Activated gamma-delta T cell treated with Interleukin-2 at 50 U/mL for 16 hours (primary cell): ENCODE measurements at regions not wholly inside any gene's neighbourhood (a gene's known extent, or its start where the extent isn't known, plus 50 kb on each side); places are given as distances from the start of the nearest gene placed in this dataset.

Experiments
- DNase-seq: peaks from one replicate; pipeline ENCODE4 v3.0.0-alpha.2; 2020

DNA sequence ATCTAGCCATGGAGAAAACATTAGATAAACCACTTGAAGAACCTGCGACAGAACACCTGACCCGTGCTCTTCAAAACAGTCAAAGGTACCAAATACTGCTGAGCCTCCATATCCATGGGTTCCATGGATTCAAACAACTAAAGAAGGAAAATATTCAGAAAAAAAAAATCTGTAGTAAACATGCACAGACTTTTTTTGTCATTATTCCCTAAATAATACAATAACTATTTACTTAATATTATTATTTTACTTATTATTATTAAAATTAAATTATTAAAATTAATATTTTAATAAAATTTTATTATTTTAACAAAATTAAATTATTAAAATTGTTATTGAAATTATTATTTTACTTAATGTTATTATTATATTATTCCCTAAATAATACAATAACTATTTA lies 101.0 kb upstream of the PDE1C start:
- DNase-seq, result no peak

DNA sequence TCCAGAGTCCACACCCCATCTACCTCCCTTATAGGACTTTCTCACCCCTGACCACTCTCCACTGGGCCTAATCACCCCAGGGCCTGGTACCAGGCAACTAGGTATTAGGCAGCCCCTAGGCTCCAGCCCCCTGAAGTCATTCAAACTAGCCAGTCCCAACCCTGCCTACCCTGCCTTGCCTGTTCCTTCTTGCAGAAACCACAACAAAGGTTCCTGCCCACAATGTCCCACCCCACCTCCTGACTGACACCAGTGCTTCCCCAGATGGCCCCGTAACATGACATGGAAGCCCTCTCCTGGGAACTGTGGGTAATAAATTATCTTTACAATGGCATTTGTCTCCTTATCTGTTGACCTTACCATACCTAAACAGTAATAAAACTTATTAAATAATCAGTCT lies 100.6 kb upstream of the PDE1C start:
- DNase-seq, result no peak

DNA sequence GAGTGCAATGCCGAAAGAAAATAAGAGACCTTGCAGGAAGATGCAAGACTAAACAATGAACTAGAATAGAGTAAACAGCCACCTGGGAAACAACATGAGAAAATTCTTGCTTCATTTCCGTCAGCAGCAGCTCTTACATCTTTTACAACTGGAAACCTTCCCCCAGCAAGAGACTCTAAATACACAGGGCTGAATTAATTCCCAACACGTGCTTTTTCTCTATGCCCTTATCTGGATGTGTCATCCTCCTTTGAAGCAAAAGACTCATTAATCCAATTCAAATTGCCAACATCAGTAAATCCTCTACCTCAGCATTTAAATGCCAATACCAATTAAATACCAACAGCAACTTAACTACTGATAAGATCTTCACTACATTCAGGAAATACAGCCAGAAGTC lies 99.0 kb upstream of the PDE1C start:
- no peak for DNase-seq

DNA sequence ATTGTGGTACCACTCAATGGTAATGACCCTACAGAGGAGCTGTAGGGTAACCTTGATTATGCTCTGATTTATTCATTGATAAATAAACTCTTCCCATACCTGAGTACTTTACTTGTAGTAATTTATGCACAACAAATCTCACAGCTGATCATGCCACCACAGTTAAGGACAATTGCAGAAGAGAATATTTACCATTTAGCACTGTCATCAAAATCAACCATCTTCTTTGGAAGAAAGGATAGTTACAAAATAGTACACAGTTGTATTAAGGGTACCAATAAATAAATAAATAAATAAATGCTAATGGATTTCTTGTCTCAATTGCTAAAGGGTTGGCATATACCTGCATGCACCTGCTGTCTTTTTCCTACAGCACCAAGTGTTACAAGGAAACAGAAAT lies 97.6 kb upstream of the PDE1C start:
- DNase-seq, result no peak

DNA sequence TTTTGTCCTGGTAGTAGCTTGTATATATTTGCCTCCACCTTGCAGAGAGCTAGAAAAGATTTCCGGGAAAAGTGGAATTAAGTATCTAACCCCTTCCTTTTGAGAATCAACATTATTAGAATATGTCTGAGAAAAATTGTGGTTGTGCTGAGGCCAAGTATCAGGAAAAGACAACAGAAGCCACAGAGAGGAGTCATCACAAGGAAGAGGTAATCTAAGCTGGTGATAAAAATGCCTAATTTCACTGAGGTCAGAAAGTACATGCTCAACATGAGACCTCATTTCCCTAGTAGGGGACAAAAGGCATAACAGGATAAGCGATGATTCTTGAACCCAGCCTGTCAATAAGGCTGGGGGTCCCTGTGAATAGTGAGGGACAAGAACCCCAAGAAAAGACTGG lies 97.0 kb upstream of the PDE1C start:
- DNase-seq, result no peak

DNA sequence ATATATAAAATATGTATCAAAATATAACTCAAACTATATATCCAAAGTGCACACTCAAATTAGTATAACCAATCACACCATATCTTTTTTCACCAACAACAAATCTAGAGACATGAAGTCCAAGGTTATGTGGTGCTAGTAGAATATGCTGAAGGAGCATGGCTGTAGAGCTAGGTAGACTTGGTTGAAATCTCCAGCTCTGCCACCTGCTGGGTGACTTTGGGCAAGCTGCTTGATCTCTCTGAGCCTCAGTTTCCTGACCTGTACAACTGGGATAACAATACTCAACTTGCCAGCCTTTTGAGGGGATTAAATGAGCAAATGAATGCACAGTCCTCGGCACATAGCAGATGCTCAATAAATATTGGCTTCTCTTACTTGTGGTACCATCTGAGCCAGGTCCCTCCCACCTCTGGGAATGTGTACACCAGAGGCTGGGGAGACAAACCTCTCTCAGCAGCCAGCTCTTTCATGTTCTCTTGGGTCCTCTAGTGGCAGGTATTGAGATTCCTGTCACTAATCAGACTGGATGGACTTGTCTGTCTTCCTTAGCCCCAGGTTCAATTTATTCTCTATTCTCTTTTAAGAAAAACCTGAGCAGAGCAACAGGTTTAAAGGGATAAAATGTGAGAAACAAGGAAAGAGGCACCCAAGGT lies 94.3 kb upstream of the PDE1C start:
- no peak for DNase-seq

DNA sequence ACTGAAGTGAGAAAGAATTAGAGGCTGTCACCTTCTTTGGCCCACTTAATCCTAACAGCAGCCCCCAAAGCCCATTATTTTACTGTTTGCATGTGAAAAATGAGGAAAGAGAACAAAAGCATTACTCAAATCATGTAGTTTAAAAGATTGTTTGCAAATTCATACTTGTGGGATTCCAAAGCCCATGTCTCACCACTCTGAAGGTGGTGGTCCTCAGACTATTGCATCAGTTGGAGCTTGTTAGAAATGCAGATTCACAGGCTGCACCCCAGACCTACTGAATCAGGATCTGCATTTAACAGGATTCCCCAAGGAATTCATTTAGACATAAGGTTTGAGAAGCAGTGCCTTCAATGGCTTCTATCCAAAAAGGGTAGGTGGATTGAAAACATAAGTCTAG lies 93.7 kb upstream of the PDE1C start:
- no peak for DNase-seq

DNA sequence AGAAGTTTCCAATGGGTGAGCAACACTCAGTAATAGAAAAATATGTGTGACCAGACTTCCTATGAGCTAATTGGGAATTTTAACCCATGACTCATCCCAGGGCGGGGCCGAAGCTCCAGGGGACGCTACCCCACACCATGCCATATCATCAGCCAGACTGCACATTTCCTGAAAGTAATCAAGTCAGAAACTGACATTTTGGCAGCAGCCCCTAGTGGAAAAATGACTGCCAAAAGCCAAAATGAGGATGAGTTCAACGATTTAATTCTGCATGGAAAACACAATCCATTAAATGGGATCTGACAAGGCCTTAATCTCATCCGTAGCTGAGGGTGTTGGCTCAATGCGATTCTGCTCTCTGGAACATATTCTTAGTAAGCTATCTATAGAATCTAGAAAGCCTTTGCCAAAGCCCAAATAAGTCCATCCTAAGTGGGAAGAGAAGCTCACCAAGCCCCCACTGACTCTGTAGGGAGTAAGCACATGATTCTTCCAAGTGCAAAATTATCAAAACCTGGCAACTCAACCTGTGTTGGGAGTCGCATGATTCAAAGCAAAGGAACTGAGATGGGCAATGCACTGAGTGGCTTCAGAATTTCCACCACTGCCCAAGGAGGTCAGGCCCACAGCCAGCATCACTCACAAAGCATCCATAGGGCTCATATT lies 93.1 kb upstream of the PDE1C start:
- no peak for DNase-seq

DNA sequence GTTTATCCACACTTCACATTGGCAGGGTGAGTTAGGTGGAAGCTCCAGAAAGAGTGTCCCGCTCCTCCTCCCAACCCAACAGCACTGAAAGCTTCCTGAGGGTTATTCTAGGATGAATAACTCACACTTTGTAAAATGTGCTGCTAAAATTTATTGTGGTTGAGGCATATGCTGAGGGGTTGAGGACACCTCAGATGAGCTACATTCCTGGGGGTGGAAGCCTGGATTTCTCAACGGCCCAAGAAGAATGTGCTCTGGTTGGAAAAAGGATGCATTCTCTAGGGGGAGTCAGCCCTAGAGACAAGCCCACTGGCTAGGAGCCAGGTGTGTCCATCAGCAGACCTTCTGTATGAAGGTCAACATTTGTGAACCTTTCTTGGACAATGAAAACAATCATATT lies 91.5 kb upstream of the PDE1C start:
- no peak for DNase-seq

DNA sequence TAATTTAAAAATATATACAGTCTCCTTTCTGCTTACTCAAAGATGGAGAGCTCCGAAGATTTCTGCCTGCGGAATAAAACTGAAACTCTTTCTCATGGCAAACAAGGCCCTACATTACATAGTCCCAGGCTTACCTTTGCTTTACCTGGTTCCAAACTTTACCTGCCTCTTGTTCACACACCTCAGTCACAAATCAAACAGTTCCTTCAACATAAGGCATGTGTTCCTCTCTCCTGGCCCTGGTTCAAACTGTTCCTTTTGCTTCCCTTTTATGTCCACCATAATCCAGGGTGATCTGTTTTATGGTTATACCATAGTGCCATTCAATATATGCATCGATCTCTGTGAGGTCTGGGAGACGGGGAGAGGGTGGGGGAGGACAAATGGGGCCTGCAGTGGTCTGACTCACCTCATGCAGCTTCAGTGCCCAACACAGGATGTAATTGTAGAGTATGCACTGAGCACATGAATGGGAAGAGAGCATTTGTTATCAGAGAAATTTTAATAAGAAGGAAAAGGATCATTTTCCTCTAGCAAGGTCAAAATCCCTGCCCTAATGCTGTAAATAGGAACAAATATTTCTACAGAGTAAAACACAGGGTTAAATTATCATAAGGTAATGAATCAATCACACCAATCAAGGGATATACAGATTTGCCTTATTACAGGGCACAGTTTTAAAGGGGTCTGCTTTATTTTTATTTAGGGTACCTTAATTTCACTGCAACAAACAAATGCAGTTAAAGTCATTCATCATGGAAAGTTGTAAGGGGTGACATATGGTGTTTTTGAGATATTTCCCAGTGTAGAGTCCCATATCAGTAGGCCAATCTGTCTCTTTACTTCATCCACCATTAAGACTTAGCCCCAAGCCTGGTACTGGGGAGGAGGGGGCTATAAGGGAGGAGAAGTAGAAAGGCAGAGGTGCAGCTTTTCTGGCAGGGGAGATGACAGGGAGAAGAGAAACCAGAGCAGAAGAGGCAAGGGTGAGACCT lies 88.8 kb upstream of the PDE1C start:
- no peak for DNase-seq

DNA sequence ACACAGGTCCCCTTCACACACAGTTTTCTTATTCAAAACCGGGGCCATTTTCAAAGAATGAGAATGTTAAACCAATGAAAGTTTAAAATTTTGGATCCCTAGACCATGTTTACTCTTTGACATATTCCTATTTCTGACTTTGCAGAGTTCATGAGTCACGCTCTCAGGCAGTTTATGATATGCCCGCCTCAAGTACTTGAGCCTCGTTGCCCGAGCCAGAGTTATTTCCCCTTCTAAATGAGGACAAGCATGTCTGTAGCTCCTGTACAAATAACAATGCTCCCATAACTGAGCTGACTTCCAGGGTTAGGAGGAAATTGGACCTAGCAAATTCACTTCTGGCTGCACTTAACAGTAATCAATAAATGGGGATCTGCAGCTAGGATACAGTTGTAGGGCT lies 87.9 kb upstream of the PDE1C start:
- no peak for DNase-seq

DNA sequence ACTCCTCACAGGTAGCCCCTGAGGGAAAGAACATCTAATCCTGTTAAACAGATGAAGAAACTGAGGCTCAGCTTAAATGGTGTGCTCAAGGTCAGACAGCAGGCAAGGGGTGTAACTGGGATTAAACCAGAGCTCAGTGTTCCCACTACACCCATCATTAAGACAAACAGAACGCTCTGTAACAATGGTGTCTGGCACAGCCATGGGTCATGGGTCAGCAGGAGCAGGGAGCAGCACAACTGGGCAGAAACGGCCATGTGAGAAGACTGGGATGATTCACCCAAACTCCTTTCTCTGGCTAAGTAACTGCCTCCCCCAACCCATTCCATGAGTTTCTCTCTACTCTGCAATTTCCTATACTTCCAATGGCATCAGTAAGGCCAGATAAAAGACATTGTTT lies 85.5 kb upstream of the PDE1C start:
- DNase-seq, result no peak

DNA sequence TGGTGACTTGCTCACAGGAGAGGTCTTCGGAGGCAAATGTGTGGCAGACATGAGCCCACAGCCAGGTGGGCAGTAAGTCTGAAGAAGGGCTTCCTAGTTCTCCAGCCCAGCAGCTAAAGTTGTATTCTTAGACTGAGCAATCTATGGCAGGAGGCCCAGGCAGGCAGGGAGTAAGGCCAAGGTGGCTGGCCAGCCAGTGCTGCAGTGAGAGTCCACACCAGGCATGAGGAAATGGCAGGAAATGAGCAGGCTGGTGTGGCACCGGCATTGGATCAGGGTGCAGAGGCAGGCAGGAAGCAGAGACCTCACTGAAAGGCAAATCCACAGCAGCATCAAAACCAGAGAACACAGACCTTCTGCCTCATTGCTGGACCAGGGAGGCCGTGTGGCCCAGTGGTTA lies 84.6 kb upstream of the PDE1C start:
- no peak for DNase-seq

DNA sequence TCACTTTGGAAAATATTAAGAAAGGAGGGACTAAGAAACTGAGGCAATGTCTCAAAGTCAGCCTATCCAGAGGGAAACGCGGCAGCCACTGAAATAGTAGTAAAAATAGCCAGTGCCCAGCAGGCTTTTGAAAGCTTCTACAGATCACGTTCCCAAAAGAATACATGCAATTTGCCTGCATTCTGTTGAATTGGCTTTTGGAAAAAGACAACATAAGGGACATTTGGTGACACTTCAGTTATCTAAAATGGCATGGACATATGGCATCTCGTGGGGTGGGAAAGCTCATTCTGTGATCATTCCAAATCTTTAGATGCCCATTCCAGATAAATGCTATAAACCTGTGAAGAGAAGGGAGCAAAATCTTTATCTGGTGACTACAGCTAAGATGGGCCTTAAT lies 82.8 kb upstream of the PDE1C start:
- DNase-seq, result no peak

DNA sequence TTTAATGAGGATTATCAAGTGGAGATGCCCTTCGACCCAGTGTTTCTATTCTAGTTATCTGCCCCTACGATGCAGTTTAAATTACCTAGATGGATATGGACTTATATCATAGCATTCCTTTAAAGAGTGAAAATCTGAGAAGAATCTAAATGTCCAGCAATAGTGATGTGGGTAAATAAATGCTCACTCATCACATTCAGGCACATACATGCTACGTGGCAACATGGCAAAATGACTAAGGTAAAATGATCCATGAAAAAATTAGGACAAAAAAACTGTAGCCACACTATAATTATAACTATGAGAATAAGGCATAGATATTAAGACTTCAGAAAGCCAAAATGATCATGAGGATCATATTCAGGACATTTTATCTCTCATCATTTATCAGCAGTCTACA lies 82.4 kb upstream of the PDE1C start:
- no peak for DNase-seq

DNA sequence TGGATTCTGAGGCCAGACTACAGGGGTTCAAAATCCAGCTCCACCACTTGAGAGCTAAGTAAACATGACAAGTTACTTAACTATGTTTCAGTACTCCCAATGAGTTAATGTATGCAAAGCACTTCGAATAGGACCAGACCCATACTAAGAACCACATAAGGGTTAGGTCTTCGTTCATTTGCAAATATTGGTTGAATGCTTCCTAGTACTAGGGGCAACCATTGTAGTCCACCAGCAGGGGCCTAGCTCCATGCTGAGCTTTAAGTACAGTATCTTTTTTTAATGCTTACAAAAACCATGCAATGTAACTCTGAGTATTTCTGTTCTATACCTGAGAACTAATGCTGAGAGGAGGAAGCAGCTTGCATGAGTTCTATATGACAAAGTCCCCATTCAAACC lies 80.4 kb upstream of the PDE1C start:
- DNase-seq, result no peak

DNA sequence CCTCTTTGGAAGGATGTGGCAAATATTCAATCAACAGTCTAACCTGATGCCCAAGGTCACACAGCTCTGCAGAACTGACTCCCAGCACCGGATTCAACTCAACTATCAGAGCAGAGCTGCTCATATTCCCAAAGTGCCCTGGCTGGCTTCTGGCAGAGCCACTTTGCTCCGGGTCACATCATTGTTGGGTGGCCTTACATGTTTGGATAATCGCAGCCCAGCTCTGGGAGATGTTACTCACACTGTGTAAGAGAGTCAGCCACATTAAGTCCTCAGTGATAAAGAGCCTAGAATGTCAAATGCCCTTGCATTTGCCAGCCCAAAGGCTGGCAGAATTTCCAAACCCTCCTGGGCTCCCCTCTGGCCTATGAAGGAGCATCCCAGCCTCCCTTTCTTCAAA lies 79.8 kb upstream of the PDE1C start:
- DNase-seq, result no peak

DNA sequence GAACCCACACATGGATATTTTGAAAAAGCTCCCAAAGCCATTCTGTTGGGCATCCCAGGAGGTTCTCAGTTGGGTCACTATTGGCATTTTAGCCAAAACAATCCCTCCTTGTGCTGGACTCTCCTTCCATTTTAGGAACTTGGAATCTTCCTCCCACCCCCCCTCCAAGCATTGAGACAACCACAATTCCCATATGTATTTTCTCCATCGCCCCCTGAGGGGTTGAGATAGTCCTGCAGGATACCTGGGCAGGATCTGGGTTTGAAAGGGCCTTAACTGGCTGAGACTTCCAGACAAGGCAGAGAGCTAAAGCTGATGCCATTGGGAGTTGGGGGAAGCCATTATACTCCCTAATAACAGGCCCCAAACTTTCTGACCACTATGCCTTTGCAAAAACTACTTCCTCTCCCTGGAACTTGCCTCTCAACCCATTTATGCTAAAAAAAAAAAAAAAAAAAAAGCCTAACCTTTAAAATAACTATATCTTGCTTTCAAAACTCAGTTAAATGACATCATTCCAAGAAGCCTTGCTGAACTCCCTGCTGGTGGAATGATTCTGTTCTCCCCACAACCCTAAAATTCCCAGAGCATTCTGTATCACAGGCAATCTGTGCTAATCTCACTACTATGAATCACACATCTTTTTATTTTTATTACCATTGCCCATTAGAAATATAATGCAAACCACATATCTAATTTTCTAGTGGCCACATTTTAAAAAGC lies 77.5 kb upstream of the PDE1C start:
- DNase-seq, result no peak

DNA sequence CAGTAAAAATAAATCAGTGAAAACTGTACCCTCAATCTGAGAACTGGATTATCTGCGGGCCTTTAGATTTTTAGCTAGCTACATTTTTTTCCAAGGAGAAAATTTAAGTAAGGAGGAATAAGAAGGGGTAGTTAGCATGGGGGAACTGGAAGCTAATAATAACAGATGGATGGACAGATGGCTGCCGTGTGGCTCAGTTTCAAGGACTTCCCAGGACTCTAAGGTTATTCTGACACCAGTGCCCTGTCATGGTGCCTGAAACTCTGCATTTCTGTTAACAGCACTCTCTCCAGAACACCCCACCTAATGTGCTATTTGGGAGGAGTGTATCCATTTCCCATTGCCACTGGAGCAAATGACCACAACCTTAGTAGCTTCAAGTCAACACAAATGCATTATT lies 75.7 kb upstream of the PDE1C start:
- no peak for DNase-seq

DNA sequence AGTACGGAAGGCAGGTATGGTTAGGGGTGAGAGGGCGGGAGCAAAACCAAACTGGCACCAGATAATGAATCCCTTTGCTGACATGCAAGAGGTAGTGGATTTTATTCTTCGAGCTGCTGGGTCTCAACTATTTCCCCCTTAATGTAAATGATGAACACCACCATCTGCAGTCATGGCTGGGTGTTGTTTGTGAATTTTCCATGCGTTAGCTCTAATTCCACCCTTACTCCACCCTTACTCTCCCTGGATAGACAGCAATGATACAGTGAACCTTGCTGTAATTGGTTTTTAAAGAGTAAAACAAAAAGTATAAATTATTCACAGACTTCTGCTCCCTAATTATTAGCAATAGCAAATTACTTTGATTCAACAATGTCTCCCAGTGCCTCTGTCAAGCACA lies 74.5 kb upstream of the PDE1C start:
- DNase-seq, result no peak

DNA sequence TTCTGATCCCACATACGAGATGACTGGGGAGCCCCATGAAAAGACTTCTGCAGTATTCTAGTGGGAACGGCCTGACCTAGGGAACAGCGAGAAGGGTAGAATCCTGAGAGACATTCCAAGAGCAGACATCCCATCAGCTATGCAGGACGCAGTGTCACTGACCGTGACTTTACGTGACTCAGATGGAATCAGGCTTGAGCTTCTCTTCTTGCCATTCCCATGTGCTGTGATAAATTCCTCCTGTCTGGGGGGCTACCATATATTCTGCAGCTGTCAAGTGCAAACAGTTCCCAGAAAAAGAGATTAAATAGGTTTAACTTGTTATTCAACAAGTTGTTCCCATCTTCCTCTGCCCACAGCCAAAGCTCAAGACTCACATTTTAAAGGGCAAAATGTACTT lies 73.1 kb upstream of the PDE1C start:
- no peak for DNase-seq

DNA sequence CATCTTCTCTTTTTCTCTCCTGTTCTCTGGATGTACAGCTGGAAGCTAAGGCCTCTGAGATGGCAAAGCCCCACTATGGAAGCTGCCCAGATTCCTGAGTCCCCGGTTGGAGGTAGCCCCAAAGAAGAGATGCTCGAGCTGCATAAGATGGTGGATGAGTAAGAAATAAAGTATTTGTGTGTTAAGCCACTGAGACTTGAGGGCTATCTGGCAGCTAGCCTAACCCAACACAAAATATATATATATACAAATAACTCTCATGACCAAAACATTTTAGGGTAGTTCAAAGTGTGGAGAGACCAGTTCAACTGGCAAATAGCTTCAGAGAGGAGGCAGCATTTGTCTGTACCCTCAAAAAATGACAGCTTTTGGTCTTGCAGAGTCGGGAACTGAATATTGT lies 72.4 kb upstream of the PDE1C start:
- DNase-seq, result no peak

DNA sequence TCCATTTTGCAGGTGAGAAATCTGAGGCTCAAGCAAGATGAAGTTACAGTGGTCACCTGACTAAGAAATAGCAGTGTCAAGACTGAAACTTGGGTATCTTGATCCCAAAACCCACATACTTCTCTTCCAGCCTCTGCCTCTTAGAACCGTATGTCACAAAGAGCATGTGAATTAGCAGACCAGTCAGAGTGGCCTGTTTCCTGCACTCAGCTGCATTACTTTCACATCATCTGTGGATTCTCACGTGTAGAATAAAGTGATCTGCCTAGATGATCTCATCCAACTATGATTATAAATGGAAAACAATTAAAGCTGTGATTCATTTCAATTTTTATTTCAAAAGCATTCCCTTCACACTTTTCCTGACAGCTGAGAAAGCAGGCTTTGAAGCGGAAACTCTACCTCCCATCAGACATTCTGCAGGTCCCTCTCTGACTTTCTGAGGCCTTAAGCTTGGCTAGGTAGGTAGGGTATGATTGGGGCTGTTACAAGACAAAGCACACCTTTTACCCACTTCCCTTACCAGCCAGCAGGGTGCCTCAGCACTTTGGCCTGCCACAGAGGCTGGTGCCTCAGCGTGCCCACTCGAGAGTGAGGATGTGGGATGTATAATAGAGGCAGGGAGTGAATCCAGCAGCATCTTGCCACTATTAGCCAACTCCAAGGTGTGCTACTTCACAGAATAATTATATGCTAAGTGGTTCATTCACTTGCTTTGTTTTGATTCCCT lies 70.2 kb upstream of the PDE1C start:
- DNase-seq, result no peak
